ENCODE measurements at regions not wholly inside any gene's neighbourhood (a gene's known extent, or its start where the extent isn't known, plus 50 kb on each side); places are given as distances from the start of the nearest gene placed in this dataset.

GRCh38 chr10:3676564-3676963 is 108.4 kb downstream of the KLF6 start:
- TF ChIP-seq CTCF (IDR thresholded peaks at IDR 0.05) (no peak), POLR2A (IDR thresholded peaks at IDR 0.05) (no peak)
- 64 to 67% methylated on average over 5 of the region's 5 CpGs for WGBS, 2 donors
- intact Hi-C loops (cut with DNase I; ENCODE audit: low total_unique reads), result no loop called here
- Histone ChIP-seq H3K36me3 (ENCODE audit: low read depth, missing control alignments) (no peaks in the 10 kb centered on the region), H3K4me1 (no peaks in the 10 kb centered on the region), H3K27ac (no peak overlapping the region), H3K4me3 (no peak overlapping the region), H3K9me3 (no peaks in the 10 kb centered on the region), H3K27me3 (no peaks in the 10 kb centered on the region)
- no peak for DNase-seq

GRCh38 chr10:3672220-3672619 is 112.8 kb downstream of the KLF6 start:
- Histone ChIP-seq H3K27ac (no peak overlapping the region), H3K4me1 (no peaks in the 10 kb centered on the region), H3K4me3 (no peak overlapping the region), H3K36me3 (ENCODE audit: low read depth, missing control alignments) (no peaks in the 10 kb centered on the region), H3K9me3 (no peaks in the 10 kb centered on the region), H3K27me3 (no peaks in the 10 kb centered on the region)
- DNase-seq, result no peak
- intact Hi-C loops (cut with DNase I; ENCODE audit: low total_unique reads), result no loop called here
- 85 to 91% methylated on average over 5 of the region's 5 CpGs for WGBS, 2 donors
- TF ChIP-seq CTCF (IDR thresholded peaks at IDR 0.05) (no peak), POLR2A (IDR thresholded peaks at IDR 0.05) (no peak)

- H3K36me3 ChIP-seq (ENCODE audit: low read depth, missing control alignments), result no peaks in the 10 kb centered on the region
- H3K9me3 ChIP-seq, result no peaks in the 10 kb centered on the region
- H3K27ac ChIP-seq, result no peak overlapping the region
- H3K27me3 ChIP-seq, result no peaks in the 10 kb centered on the region
- TF ChIP-seq POLR2A (IDR thresholded peaks at IDR 0.05) (no peak), CTCF (IDR thresholded peaks at IDR 0.05) (no peak)
- intact Hi-C loops (cut with DNase I; ENCODE audit: low total_unique reads), result no loop called here
- H3K4me3 ChIP-seq, result no peak overlapping the region
- no peaks in the 10 kb centered on the region for H3K4me1 ChIP-seq
- WGBS, 2 donors, result 63 to 65% methylated on average over 13 of the region's 13 CpGs
- DNase-seq, result no peak
Measured at GRCh38 chr10:3671386-3671955, 113.5 kb downstream of the KLF6 start.

GRCh38 chr10:3668966-3669330 is 116.1 kb downstream of the KLF6 start:
- TF ChIP-seq CTCF (IDR thresholded peaks at IDR 0.05) (no peak), POLR2A (IDR thresholded peaks at IDR 0.05) (no peak)
- no peak for DNase-seq
- Histone ChIP-seq H3K27me3 (no peaks in the 10 kb centered on the region), H3K27ac (no peak overlapping the region), H3K36me3 (ENCODE audit: low read depth, missing control alignments) (no peaks in the 10 kb centered on the region), H3K9me3 (no peaks in the 10 kb centered on the region), H3K4me3 (no peak overlapping the region), H3K4me1 (no peaks in the 10 kb centered on the region)
- intact Hi-C loops (cut with DNase I; ENCODE audit: low total_unique reads), result no loop called here
- WGBS, 2 donors, result 58 to 92% methylated on average over 4 of the region's 4 CpGs

GRCh38 chr10:3668276-3668965 is 116.6 kb downstream of the KLF6 start:
- peak; percentile 35 for DNase-seq
- Histone ChIP-seq H3K36me3 (ENCODE audit: low read depth, missing control alignments) (no peaks in the 10 kb centered on the region), H3K4me3 (no peak overlapping the region), H3K4me1 (no peaks in the 10 kb centered on the region), H3K27me3 (no peaks in the 10 kb centered on the region), H3K27ac (peak overlapping the region in 1 of 2 donors; percentile 12), H3K9me3 (no peaks in the 10 kb centered on the region)
- TF ChIP-seq CTCF (IDR thresholded peaks at IDR 0.05) (no peak), POLR2A (IDR thresholded peaks at IDR 0.05) (no peak)
- intact Hi-C loops (cut with DNase I; ENCODE audit: low total_unique reads), result no loop called here
- WGBS, 2 donors, result 53 to 60% methylated on average over 21 of the region's 21 CpGs
